HUES64 (cell line): ENCODE measurements at regions not wholly inside any gene's neighbourhood (a gene's known extent, or its start where the extent isn't known, plus 50 kb on each side); places are given as distances from the start of the nearest gene placed in this dataset.

Experiments
- H3K27ac ChIP-seq: 2 replicates; pipeline ENCODE4 v1.7.0; 2013; ENCODE audit warnings: low read depth, low read length, inconsistent platforms
- H3K27me3 ChIP-seq: 2 replicates; pipeline ENCODE4 v1.6.1; 2013; ENCODE audit warnings: mild to moderate bottlenecking, low read length; ENCODE audit not compliant: insufficient read depth
- H3K36me3 ChIP-seq: 2 replicates; pipeline ENCODE4 v1.6.1; 2013; ENCODE audit warnings: mild to moderate bottlenecking, low read length; ENCODE audit not compliant: insufficient read depth
- H3K4me1 ChIP-seq: 2 replicates; pipeline ENCODE4 v1.6.1; 2013; ENCODE audit warnings: mild to moderate bottlenecking, low read length, moderate library complexity; ENCODE audit not compliant: insufficient read depth
- H3K4me3 ChIP-seq: 2 replicates; pipeline ENCODE4 v1.5.1; 2013; ENCODE audit warnings: mild to moderate bottlenecking, low read length, moderate library complexity
- H3K9ac ChIP-seq: 2 replicates; pipeline ENCODE4 v1.6.1; 2013; ENCODE audit warnings: mild to moderate bottlenecking, low read depth, low read length
- H3K9me3 ChIP-seq: 2 replicates; pipeline ENCODE4 v1.6.1; 2013; ENCODE audit warnings: low read depth, low read length; ENCODE audit not compliant: insufficient read depth
- WGBS: fragments of 150-250, 120-280 bp; methylation state at CpG from one replicate; pipeline ENCODE4 v1.1.7; 2013; ENCODE audit warnings: missing lambda C conversion rate; 5-methylcytosine and 5-hydroxymethylcytosine counted together

DNA sequence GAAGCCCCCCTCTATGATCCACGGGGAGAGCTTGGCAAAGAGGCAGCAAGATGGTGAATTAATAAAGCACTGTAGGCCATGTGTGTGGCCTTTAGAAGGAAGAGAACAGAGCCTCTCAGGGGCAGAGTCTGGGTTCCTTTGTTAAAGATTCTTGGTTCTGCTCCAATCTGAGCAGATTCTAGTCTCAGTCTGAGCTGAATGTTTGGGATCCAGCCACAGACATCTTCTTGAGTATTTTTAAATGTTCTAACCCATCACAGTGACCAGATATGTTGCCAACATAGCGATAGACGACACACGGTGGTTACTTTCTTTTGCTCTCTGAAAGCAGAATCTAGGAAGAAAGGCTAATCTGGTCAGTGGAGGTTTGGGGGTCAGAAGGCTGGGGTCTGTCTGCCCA, 147.5 kb upstream of the GPR12 start:
- no peak overlapping the region for H3K4me3 ChIP-seq
- no peaks in the 10 kb centered on the region for H3K36me3 ChIP-seq
- H3K27ac ChIP-seq = no peak overlapping the region
- H3K9me3 ChIP-seq = no peaks in the 10 kb centered on the region
- no peaks in the 10 kb centered on the region for H3K4me1 ChIP-seq
- 95% methylated on average over 3 of the region's 4 CpGs for WGBS
- H3K9ac ChIP-seq = no peak overlapping the region
- H3K27me3 ChIP-seq = no peaks in the 10 kb centered on the region

DNA sequence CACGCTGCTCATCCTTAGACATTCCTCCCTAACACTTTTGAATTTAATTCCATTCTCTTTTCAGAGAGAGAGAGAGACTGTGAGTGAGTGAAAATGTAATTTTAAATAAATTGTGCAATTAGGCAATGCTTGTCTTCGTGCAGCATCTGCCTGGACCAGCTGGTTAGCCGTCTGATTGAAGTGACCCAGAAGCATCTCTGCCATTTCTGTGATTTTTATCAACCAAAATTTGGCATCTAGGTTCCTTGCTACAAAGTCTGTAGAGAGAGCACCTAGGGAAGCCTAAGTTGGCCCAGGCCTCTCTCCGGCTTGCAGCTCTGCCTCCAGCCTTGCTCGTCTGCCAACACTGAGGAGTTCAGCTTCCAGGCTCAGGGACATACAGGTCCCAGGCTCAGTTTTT, 138.6 kb upstream of the GPR12 start:
- no peaks in the 10 kb centered on the region for H3K27me3 ChIP-seq
- 94% methylated on average over 5 of the region's 5 CpGs for WGBS
- no peak overlapping the region for H3K9ac ChIP-seq
- H3K4me3 ChIP-seq = no peak overlapping the region
- H3K9me3 ChIP-seq = no peaks in the 10 kb centered on the region
- H3K27ac ChIP-seq = no peak overlapping the region
- H3K4me1 ChIP-seq = peaks cover 21% of the 10 kb centered on the region
- no peaks in the 10 kb centered on the region for H3K36me3 ChIP-seq

DNA sequence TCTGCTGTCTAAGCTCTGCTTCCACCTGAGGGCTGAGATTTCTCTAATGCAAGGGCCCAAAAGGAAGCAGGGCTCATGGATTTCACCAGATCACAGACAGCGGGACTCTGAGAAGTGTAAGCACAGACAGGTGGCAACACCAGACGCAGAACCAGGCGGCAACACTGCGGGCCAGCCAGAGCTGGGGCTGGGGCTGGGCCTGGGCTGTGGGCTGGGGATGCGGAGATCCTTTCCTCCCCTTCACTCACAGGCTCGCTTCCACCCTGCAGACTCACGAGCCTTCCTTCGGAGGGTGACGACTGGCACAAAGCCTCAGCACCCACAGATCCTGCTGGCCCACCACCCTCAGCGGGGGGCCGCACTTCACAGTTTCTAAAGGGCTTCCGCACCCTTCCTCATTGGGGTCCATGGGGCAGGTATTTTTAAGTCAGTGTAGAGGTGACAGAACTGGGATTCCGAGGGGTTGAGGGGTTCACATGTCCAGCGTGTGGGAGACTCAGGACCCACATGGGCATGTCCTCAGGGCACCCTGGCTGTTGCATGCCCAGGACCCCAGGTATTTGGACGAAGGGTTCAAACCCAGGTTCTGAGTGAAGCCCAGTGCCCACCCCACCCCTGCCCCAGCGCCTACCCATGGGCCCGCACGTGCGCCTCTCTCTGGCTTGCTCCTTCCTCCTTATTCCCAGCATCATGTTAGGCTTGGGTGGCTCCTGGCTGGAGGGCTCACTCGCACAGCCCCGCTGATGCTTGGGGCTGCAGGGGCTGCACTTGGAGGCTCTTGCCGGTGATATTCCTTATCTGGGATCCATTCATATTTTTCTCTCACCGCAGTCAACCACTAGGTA, 137.3 kb upstream of the GPR12 start:
- H3K36me3 ChIP-seq = no peaks in the 10 kb centered on the region
- H3K27me3 ChIP-seq = no peaks in the 10 kb centered on the region
- H3K4me3 ChIP-seq = no peak overlapping the region
- H3K9ac ChIP-seq = no peak overlapping the region
- peaks cover 21% of the 10 kb centered on the region for H3K4me1 ChIP-seq
- 88% methylated on average over 23 of the region's 23 CpGs for WGBS
- no peak overlapping the region; the same call in 1 of the 2 replicates for H3K27ac ChIP-seq
- H3K9me3 ChIP-seq = no peaks in the 10 kb centered on the region

GRCh38 chr13:26896986-26897668, 136.5 kb upstream of the GPR12 start:
- Histone ChIP-seq H3K36me3 (no peaks in the 10 kb centered on the region), H3K27me3 (no peaks in the 10 kb centered on the region), H3K27ac (no peak overlapping the region; the same call in 1 of the 2 replicates), H3K9ac (no peak overlapping the region), H3K4me3 (no peak overlapping the region), H3K4me1 (peaks cover 21% of the 10 kb centered on the region), H3K9me3 (no peaks in the 10 kb centered on the region)
- 58% methylated on average over 4 of the region's 4 CpGs for WGBS

- Histone ChIP-seq H3K9ac (no peak overlapping the region), H3K27me3 (no peaks in the 10 kb centered on the region), H3K4me3 (no peak overlapping the region), H3K27ac (no peak overlapping the region), H3K9me3 (no peaks in the 10 kb centered on the region), H3K36me3 (no peaks in the 10 kb centered on the region), H3K4me1 (peaks cover 19% of the 10 kb centered on the region)
- WGBS = 86% methylated on average over 15 of the region's 15 CpGs
These were observed 135.4 kb upstream of the GPR12 start for GRCh38 chr13:26895808-26896466.

DNA sequence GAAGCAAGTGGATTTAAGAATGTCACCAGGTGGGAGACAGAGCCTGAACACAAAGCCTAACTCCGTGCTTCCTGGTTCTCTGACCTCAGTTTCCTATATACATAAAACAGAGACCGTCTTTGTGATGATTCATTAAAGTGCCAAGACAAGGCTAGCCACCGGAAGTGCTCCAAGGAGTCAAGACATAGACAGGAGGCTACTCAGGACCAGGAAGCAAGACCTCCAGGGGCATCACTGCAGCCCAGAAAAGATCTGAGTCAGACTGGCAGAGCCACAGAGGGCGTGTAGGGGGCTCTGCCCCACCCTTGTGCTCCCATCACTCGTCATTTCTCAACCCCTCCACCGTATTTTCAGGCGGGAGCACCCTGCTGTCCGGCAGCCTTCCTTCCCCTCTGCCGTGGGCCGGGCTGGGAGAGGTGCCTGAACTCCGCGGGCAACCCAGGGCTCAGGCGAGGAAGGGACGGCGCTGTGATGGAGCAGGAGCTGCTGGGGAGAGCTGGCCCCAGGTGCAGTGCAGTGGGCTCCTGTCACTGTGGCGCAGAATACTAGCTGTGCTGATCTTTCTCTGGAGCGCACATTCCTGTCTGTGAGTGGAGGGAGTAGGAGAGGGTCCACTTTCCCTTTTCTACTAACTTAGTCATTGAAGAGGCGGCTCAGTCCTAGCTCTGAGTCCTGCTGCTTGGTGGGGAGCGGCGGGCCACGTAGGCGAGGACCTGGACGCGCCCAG, 134.7 kb upstream of the GPR12 start:
- Histone ChIP-seq H3K27me3 (no peaks in the 10 kb centered on the region), H3K4me1 (peaks cover 14% of the 10 kb centered on the region), H3K4me3 (no peak overlapping the region), H3K9me3 (no peaks in the 10 kb centered on the region), H3K9ac (no peak overlapping the region), H3K27ac (no peak overlapping the region), H3K36me3 (no peaks in the 10 kb centered on the region)
- WGBS = 84% methylated on average over 23 of the region's 24 CpGs

GRCh38 chr13:26888632-26889031, 128.0 kb upstream of the GPR12 start:
- no peaks in the 10 kb centered on the region for H3K4me1 ChIP-seq
- no peaks in the 10 kb centered on the region for H3K36me3 ChIP-seq
- WGBS = 95% methylated on average over 7 of the region's 7 CpGs
- H3K9ac ChIP-seq = no peak overlapping the region
- no peaks in the 10 kb centered on the region for H3K27me3 ChIP-seq
- H3K27ac ChIP-seq = no peak overlapping the region
- H3K9me3 ChIP-seq = 0 out of 2 replicates have a peak, but pooled peaks cover 3% of the 10 kb centered on the region
- H3K4me3 ChIP-seq = no peak overlapping the region

DNA sequence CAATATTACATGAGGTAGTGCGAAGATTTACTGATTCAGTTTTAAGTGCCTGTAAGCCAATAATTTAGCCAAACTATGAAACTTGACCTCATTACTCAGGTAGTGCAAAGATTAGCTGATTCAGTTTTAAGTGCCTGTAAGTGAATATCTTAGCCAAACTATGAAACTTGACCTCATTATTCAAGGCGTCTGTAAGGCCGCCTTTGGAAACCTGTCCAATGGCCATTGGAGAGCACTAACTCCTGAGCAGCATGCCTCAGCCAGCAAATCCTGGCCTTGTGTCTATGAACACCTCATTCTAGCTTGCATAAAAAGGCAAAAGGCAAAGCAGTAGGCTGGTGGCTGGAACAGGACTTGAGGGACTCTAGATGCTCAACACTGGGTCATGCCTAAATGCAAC, 127.0 kb upstream of the GPR12 start:
- no peaks in the 10 kb centered on the region for H3K4me1 ChIP-seq
- H3K27me3 ChIP-seq = no peaks in the 10 kb centered on the region
- no peak overlapping the region for H3K4me3 ChIP-seq
- H3K9me3 ChIP-seq = 0 out of 2 replicates have a peak, but pooled peaks cover 3% of the 10 kb centered on the region
- no peak overlapping the region for H3K27ac ChIP-seq
- no peak overlapping the region for H3K9ac ChIP-seq
- WGBS = 92% methylated on average over 3 of the region's 3 CpGs
- no peaks in the 10 kb centered on the region for H3K36me3 ChIP-seq

DNA sequence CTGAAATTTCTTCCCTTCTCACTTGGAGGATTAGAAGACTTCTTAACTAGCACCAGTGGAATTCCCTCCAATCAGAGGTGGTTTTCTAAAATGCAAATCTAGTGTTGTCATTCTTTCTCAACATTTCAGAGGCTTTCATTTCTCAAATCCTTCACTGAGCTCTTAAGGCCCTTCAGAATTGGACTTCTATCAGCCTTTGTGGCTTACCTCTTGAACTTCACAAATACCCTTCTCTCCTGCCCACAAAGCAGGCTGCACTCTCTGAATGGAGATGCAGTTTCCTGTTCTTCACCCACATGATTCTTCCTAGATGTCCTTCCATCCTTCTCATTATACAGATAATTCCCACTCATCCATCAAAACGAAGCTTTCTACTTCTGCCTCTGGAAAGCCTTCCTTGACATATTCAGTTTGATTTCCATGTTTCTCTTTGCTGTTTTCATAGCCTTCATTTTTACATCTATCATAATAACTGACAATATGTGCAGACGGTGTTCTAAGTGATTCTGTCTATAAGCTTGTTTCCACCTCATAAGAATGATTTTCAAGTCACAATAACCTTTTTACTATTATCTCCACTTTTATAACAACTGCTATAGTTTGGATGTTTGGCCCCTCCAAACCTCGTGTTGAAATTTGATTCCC, 123.1 kb upstream of the GPR12 start:
- Histone ChIP-seq H3K27me3 (no peaks in the 10 kb centered on the region), H3K4me1 (peaks cover 14% of the 10 kb centered on the region; the same call in 1 of the 2 replicates), H3K36me3 (no peaks in the 10 kb centered on the region), H3K27ac (no peak overlapping the region), H3K4me3 (no peak overlapping the region), H3K9me3 (0 out of 2 replicates have a peak, but pooled peaks cover 3% of the 10 kb centered on the region), H3K9ac (no peak overlapping the region)
- 76% methylated on average over 3 of the region's 3 CpGs for WGBS

DNA sequence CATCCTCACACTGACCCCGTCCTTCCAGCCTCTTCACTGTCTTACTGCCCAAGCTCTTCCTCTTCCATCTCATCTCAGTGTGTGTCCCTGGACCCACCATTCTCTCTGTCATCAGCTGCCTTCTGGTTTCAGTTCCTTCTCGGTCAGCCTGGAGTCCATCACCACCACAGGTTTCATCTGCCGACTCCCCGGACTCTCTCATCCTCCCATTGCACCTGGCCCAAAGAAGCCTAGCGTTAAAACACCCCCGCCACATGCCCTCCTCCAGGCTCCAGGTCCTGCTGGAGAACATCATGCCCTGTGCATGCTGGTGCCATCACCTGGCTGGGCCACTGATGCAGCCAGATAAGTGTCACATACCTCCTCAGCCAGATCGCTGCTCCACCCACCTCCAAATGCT, 122.1 kb upstream of the GPR12 start:
- H3K4me1 ChIP-seq = peaks cover 14% of the 10 kb centered on the region; the same call in 1 of the 2 replicates
- H3K4me3 ChIP-seq = no peak overlapping the region
- no peak overlapping the region for H3K27ac ChIP-seq
- H3K36me3 ChIP-seq = no peaks in the 10 kb centered on the region
- WGBS = 94% methylated on average over 7 of the region's 7 CpGs
- H3K9me3 ChIP-seq = peaks cover 6% of the 10 kb centered on the region; the same call in 1 of the 2 replicates
- no peaks in the 10 kb centered on the region for H3K27me3 ChIP-seq
- H3K9ac ChIP-seq = no peak overlapping the region
